SK-N-SH (cell line): ENCODE measurements at regions not wholly inside any gene's neighbourhood (a gene's known extent, or its start where the extent isn't known, plus 50 kb on each side); places are given as distances from the start of the nearest gene placed in this dataset.

Source experiments
- CTCF ChIA-PET: fragments of 300-600, 350-600 bp; formaldehyde crosslinking; extraction: SDS; loops from one replicate; lab custom pipeline; 2021; lab: Yijun Ruan, JAX
- POLR2A ChIA-PET: fragments of 350-600 bp; sonication (Branson Sonifier 250); formaldehyde crosslinking; extraction: SDS; loops from one replicate; lab custom pipeline; 2020; ENCODE audit warnings: antibody characterized with exemption, inconsistent platforms; lab: Yijun Ruan, JAX
- DNase-seq: peaks from one replicate; pipeline ENCODE4 v3.0.0; 2012
- H2AFZ ChIP-seq: fragments of 200-600 bp; sonication (generic); 2 replicates; pipeline ENCODE4 v1.8.1; 2016; ENCODE audit warnings: antibody characterized with exemption, mild to moderate bottlenecking, low read depth
- H3F3A ChIP-seq: fragments of 200-600 bp; sonication (generic); replicated peaks from 2 replicates; pipeline ENCODE3; 2016; ENCODE audit warnings: antibody characterized with exemption, mild to moderate bottlenecking; ENCODE audit not compliant: insufficient read depth
- H3K27ac ChIP-seq, 2 experiments: fragments of 200-500 bp in 1 of 2; fragments of 200-600 bp in 1 of 2; sonication (Bioruptor generic) in 1 of 2; sonication (generic), shearing (Covaris generic) in 1 of 2; 2 replicates each; pipeline versions ENCODE4 v1.5.1 to v1.6.1; 2014 to 2016; ENCODE audit warnings: low read depth in 2 of 2, inconsistent platforms in 1 of 2, low read length in 1 of 2, mild to moderate bottlenecking in 1 of 2, mixed read lengths in 1 of 2
- H3K27me3 ChIP-seq: fragments of 200-600 bp; sonication (generic), shearing (Covaris generic); 2 replicates; pipeline ENCODE4 v1.6.1; 2016; ENCODE audit warnings: mixed run types; ENCODE audit not compliant: insufficient read depth
- H3K36me3 ChIP-seq, 2 experiments: fragments of 200-500 bp in 1 of 2; fragments of 200-600 bp in 1 of 2; sonication (Bioruptor generic) in 1 of 2; sonication (generic) in 1 of 2; replicated peaks in 1 of 2; 2 replicates each; pipeline versions ENCODE3 to v1.5.1; 2014 to 2016; ENCODE audit warnings: low read length in 1 of 2, mild to moderate bottlenecking in 1 of 2; ENCODE audit not compliant: insufficient read depth in 2 of 2, control insufficient read depth in 1 of 2
- H3K4me1 ChIP-seq, 2 experiments: fragments of 200-500 bp in 1 of 2; fragments of 200-600 bp in 1 of 2; sonication (Bioruptor generic) in 1 of 2; sonication (generic), shearing (Covaris generic) in 1 of 2; 2 replicates each; pipeline versions ENCODE4 v1.5.1 to v1.6.1; 2014 to 2016; ENCODE audit warnings: low read depth in 1 of 2, low read length in 1 of 2, mixed run types in 1 of 2; ENCODE audit not compliant: insufficient read depth in 2 of 2, control insufficient read depth in 1 of 2
- H3K4me2 ChIP-seq: fragments of 200-600 bp; sonication (generic), shearing (Covaris generic); 2 replicates; pipeline ENCODE4 v1.6.1; 2017; ENCODE audit warnings: mixed run types
- H3K4me3 ChIP-seq, 2 experiments: fragments of 200-500 bp in 1 of 2; fragments of 200-600 bp in 1 of 2; sonication (Bioruptor generic) in 1 of 2; sonication (generic), shearing (Covaris generic) in 1 of 2; 2 replicates each; pipeline versions ENCODE4 v1.5.1 to v1.8.1; 2014 to 2016; ENCODE audit warnings: low read depth in 2 of 2, inconsistent platforms in 1 of 2, low read length in 1 of 2, mild to moderate bottlenecking in 1 of 2, mixed read lengths in 1 of 2, moderate library complexity in 1 of 2
- H3K79me2 ChIP-seq: fragments of 200-600 bp; sonication (generic); 2 replicates; pipeline ENCODE4 v1.8.1; 2017; ENCODE audit warnings: mild to moderate bottlenecking; ENCODE audit not compliant: insufficient read depth
- H3K9ac ChIP-seq: fragments of 200-600 bp; sonication (generic); 2 replicates; pipeline ENCODE4 v1.6.1; 2017; ENCODE audit warnings: mixed run types
- H3K9me2 ChIP-seq: fragments of 200-600 bp; sonication (generic); 2 replicates; pipeline ENCODE4 v1.6.1; 2017; ENCODE audit warnings: mixed run types
- H3K9me3 ChIP-seq: fragments of 200-600 bp; sonication (generic); 2 replicates; pipeline ENCODE4 v1.6.1; 2017; ENCODE audit warnings: mixed run types, mild to moderate bottlenecking, moderate library complexity
- H4K20me1 ChIP-seq: fragments of 200-600 bp; sonication (generic); 2 replicates; pipeline ENCODE4 v1.6.1; 2017; ENCODE audit warnings: mild to moderate bottlenecking, mixed run types; ENCODE audit not compliant: insufficient read depth
- CTCF ChIP-seq: fragments of 200-600 bp; sonication (generic); IDR thresholded peaks from 2 replicates; pipeline ENCODE4 v1.6.1; 2017; ENCODE audit warnings: antibody characterized with exemption, mild to moderate bottlenecking, moderate library complexity
- ELF1 ChIP-seq: IDR thresholded peaks from 2 replicates; pipeline ENCODE4 v1.4.0; 2012
- EP300 ChIP-seq, 2 experiments: IDR thresholded peaks; 2 replicates each; pipeline versions ENCODE4 v1.4.0 to v1.6.1; 2012; ENCODE audit warnings: borderline replicate concordance in 1 of 2, low read depth in 1 of 2, low read length in 1 of 2
- FOSL2 ChIP-seq: IDR thresholded peaks from 2 replicates; pipeline ENCODE4 v1.4.0; 2012; ENCODE audit warnings: low read depth, mild to moderate bottlenecking, moderate library complexity, borderline replicate concordance
- FOXM1 ChIP-seq: IDR thresholded peaks from 2 replicates; pipeline ENCODE4 v1.4.0; 2012; ENCODE audit warnings: low read depth, mild to moderate bottlenecking
- GATA2 ChIP-seq: sonication (generic); formaldehyde crosslinking; IDR thresholded peaks from 2 replicates; pipeline ENCODE4 v1.5.0; 2020; ENCODE audit warnings: mild to moderate bottlenecking, missing genetic modification reagents
- IRF3 ChIP-seq: fragments of 150-350 bp; IDR thresholded peaks from 2 replicates; pipeline ENCODE4 v1.6.1; 2016; ENCODE audit warnings: mild to moderate bottlenecking, low read depth, low read length
- PBX3 ChIP-seq: IDR thresholded peaks from 2 replicates; pipeline ENCODE4; 2012
- POLR2AphosphoS5 ChIP-seq: IDR thresholded peaks from 2 replicates; pipeline ENCODE4 v1.6.1; 2012; ENCODE audit warnings: low read depth, low read length
- RCOR1 ChIP-seq: fragments of 150-350 bp; IDR thresholded peaks from 2 replicates; pipeline ENCODE4 v1.6.1; 2017; ENCODE audit warnings: antibody characterized with exemption, low read length
- RFX5 ChIP-seq: IDR thresholded peaks from 2 replicates; pipeline ENCODE4 v1.6.1; 2012; ENCODE audit warnings: mild to moderate bottlenecking, improper control_type of control experiment, low read length
- RXRA ChIP-seq: IDR thresholded peaks from 2 replicates; pipeline ENCODE4 v1.4.0; 2012; ENCODE audit warnings: low read depth, mild to moderate bottlenecking, borderline replicate concordance
- SIN3A ChIP-seq: IDR thresholded peaks from 2 replicates; pipeline ENCODE4 v1.6.1; 2012; ENCODE audit warnings: low read depth, mild to moderate bottlenecking, low read length, moderate library complexity, borderline replicate concordance
- TAF1 ChIP-seq: IDR thresholded peaks from 2 replicates; pipeline ENCODE4 v1.6.1; 2012; ENCODE audit warnings: low read depth, mild to moderate bottlenecking, low read length, moderate library complexity, borderline replicate concordance
- TEAD4 ChIP-seq: IDR thresholded peaks from 2 replicates; pipeline ENCODE4 v1.4.0; 2012; ENCODE audit warnings: mild to moderate bottlenecking, borderline replicate concordance; ENCODE audit not compliant: insufficient read depth
- WGBS: methylation state at CpG from one replicate; pipeline ENCODE4 v1.1.6; 2017; ENCODE audit warnings: low lambda C conversion rate; 5-methylcytosine and 5-hydroxymethylcytosine counted together

- CTCF ChIA-PET: interaction anchor here (0.8 to 0.9 kb wide), 4 partner anchors 14 to 131 kb away, joined by 3 to 4 read pairs (median 3); partner anchors contain the start of gene ATL2
- Histone ChIP-seq H3K9me3 (no peaks in the 10 kb centered on the region), H3K4me3 (no peak overlapping the region), H3K27me3 (peaks cover 9% of the 10 kb centered on the region; the same call in 1 of the 2 replicates), H3F3A (no peaks in the 10 kb centered on the region), H3K27ac (no peak overlapping the region), H2AFZ (no peak overlapping the region), H3K79me2 (no peaks in the 10 kb centered on the region), H3K4me1 (peaks cover 10 to 19% of the 10 kb centered on the region in 2 experiments; a peak in 3 of 4 replicates), H3K36me3 (no peaks in the 10 kb centered on the region), H3K9me2 (no peaks in the 10 kb centered on the region), H4K20me1 (no peaks in the 10 kb centered on the region), H3K4me2 (no peak overlapping the region), H3K9ac (no peak overlapping the region)
- 75% methylated on average over 7 of the region's 7 CpGs for WGBS
- no peak for TF ChIP-seq FOSL2
- TF ChIP-seq EP300 (IDR thresholded peaks at IDR 0.05; ENCODE audit: borderline replicate concordance in 1 of 2, low read depth in 1 of 2, low read length in 1 of 2): no peak
- no peak for TF ChIP-seq IRF3
- TF ChIP-seq CTCF: 0 out of 2 replicates have a peak, but pooled peaks have one; percentile 8
- TF ChIP-seq ELF1: no peak
- TF ChIP-seq RCOR1: no peak
- DNase-seq: no peak
- POLR2A ChIA-PET: no interaction called here
Observed at GRCh38 chr2:38446418-38446817, 69.3 kb upstream of the ATL2 start.

GRCh38 chr2:38444247-38444646 lies 67.2 kb upstream of the ATL2 start:
- H3K9ac ChIP-seq: no peak overlapping the region
- H3K9me3 ChIP-seq: no peaks in the 10 kb centered on the region
- H3K4me3 ChIP-seq: no peak overlapping the region
- ChIA-PET POLR2A (no interaction called here), CTCF (interaction anchor here (1.3 kb wide), 1 partner anchor 25 kb away, joined by 3 read pairs; no protein-coding TSS in a partner anchor)
- no peaks in the 10 kb centered on the region for H3F3A ChIP-seq
- TF ChIP-seq PBX3 (no peak), FOXM1 (no peak), ELF1 (no peak), CTCF (no peak), IRF3 (no peak), TAF1 (no peak), SIN3A (no peak), RFX5 (no peak), EP300 (IDR thresholded peaks at IDR 0.05; ENCODE audit: borderline replicate concordance in 1 of 2, low read depth in 1 of 2, low read length in 1 of 2) (no peak), TEAD4 (no peak), POLR2AphosphoS5 (no peak), GATA2 (no peak), RXRA (no peak)
- H2AFZ ChIP-seq: no peak overlapping the region
- H3K4me1 ChIP-seq: peaks cover 10 to 25% of the 10 kb centered on the region in 2 experiments; a peak in 3 of 4 replicates
- H3K27ac ChIP-seq: no peak overlapping the region
- WGBS: 87% methylated on average over 2 of the region's 2 CpGs
- H3K9me2 ChIP-seq: no peaks in the 10 kb centered on the region
- H3K27me3 ChIP-seq: peaks cover 12% of the 10 kb centered on the region
- no peak overlapping the region for H3K4me2 ChIP-seq
- H3K79me2 ChIP-seq: no peaks in the 10 kb centered on the region
- no peaks in the 10 kb centered on the region for H3K36me3 ChIP-seq
- no peaks in the 10 kb centered on the region for H4K20me1 ChIP-seq
- DNase-seq: no peak
